Stimulated activated effector memory CD8-positive, alpha-beta T cell treated with anti-CD3 and anti-CD28 coated beads, Interleukin-12 subunit alpha, Interleukin-12 subunit beta, amount 100 ng/mL, for 72 hours (primary cell): ENCODE measurements at regions not wholly inside any gene's neighbourhood (a gene's known extent, or its start where the extent isn't known, plus 50 kb on each side); places are given as distances from the start of the nearest gene placed in this dataset.

Experiments
- ATAC-seq: fragments of 150-1000 bp; cut with Tn5 transposase; 2 replicates; pipeline ENCODE4 v1.10.0; 2021
- DNase-seq, 2 donors: peaks; one replicate each; pipeline ENCODE4 v3.0.0; 2021 to 2022; ENCODE audit warnings: low spot score in 2 of 2
- H3K27ac Mint-ChIP-seq: one replicate; pipeline ENCODE4 v1.8.0; 2022; ENCODE audit warnings: mild to moderate bottlenecking, mixed read lengths
- H3K36me3 Mint-ChIP-seq: one replicate; pipeline ENCODE4 v1.8.0; 2022; ENCODE audit warnings: mild to moderate bottlenecking, mixed read lengths
- H3K4me1 Mint-ChIP-seq: one replicate; pipeline ENCODE4 v1.8.0; 2022; ENCODE audit warnings: mixed read lengths
- H3K4me3 Mint-ChIP-seq: one replicate; pipeline ENCODE4 v1.8.0; 2022; ENCODE audit warnings: mild to moderate bottlenecking, mixed read lengths
- H3K9me3 Mint-ChIP-seq: one replicate; pipeline ENCODE4 v1.8.0; 2022; ENCODE audit warnings: mixed read lengths

DNA sequence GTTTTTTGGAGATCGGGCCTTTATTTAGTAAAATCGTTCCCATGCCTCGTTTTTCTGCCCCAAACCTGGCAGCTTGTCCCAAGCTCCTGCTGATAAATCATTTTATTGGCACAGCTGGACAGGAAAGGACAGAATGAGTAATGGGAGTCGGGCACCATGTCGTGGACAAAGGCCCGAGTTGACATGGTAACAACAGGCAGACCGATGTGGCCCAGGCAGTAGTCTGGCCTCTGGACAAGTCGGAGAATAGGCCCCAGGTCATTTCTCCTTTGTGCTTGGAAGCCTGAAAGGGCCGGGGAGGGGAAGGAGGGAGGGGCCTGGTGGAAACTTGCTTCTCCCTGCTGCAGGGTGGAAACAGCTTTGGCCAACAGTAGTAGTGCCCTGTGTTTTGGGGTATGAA, 234.9 kb downstream of the SUDS3 start:
- H3K9me3 Mint-ChIP-seq, result peaks cover 13% of the 10 kb centered on the region
- DNase-seq (no peak), ATAC-seq (no peak)
- H3K36me3 Mint-ChIP-seq, result no peaks in the 10 kb centered on the region
- no peak overlapping the region for H3K27ac Mint-ChIP-seq
- H3K4me1 Mint-ChIP-seq, result no peaks in the 10 kb centered on the region
- H3K4me3 Mint-ChIP-seq, result no peak overlapping the region

DNA sequence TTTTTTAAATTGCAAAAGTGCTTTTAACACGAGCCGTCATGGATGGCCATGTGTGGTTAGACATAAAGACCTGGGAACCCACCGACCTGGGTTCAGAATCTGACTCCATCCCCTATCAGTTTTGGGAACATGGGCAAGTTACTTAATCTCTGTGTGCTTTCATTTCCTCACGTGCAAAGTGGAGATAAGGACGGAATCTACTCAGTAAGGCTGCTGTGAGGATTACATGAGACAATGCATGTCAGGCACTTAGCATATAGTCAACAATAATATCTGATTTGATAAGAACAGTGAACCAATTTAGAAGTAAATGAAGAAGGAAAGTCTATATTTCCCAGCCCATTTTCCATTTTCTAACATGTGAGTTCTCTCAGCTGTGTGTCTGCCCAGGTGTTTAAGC, 235.4 kb downstream of the SUDS3 start:
- DNase-seq (no peak), ATAC-seq (no peak)
- H3K4me1 Mint-ChIP-seq, result no peaks in the 10 kb centered on the region
- no peak overlapping the region for H3K27ac Mint-ChIP-seq
- no peak overlapping the region for H3K4me3 Mint-ChIP-seq
- H3K9me3 Mint-ChIP-seq, result peaks cover 13% of the 10 kb centered on the region
- H3K36me3 Mint-ChIP-seq, result no peaks in the 10 kb centered on the region

DNA sequence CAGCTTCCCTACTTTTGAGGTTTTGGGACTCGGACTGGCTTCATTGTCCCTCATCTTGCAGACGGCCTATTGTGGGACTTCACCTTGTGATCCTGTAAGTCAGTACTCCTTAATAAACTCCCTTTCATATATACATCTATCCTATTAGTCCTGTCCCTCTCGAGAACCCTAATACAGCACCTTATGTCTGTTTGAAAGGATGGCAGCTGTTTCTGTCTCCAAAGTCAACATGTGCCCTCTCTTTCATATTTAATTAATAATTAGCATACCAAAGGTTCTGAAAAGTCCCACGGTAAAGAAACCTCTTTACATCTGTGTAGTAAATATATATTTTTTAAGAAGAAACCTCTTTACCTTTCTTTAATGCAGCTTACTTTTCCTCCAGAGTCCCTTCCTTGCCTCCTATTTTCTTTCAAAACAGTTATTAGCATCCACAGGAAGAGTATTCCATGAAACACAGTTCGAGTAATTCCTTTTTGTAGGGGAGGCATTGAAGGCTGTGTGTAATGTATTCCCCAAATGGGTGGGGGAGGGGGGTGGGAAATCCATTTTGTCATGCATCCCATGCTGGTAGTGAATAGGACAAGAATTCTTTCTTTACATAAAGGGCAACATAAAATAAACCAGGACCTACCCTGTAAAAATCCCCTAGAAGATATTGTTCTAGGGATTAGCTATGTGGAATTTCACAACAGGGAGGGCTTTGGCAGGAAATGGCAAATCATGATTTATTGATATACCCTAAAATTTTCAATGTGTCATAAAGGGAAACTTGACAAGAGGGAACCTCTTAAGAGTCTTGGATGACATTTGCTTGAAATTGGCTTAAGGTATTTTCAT, 241.5 kb downstream of the SUDS3 start:
- no peak for DNase-seq
- H3K9me3 Mint-ChIP-seq, result peaks cover 7% of the 10 kb centered on the region
- no peak for ATAC-seq
- H3K27ac Mint-ChIP-seq, result no peak overlapping the region
- H3K36me3 Mint-ChIP-seq, result no peaks in the 10 kb centered on the region
- no peak overlapping the region for H3K4me3 Mint-ChIP-seq
- H3K4me1 Mint-ChIP-seq, result no peaks in the 10 kb centered on the region

DNA sequence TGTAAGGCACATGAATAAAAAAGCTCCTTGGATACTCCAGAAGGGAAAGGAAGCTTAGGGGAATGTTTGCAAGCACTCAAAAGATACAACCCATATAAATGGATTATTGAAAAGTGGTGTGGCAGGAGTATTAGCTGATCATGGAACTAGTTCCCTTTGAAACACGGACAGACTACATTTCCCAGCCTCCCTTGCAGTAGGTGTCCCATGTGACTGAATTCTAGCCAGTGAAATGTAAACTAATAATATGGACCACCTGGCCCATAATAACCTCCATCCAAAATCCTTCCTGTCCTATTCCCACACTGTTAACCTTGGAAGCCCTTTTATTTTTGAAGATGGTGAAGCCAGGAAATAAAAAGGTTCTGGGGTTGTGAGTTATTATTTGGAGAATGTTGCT, 242.3 kb downstream of the SUDS3 start:
- Mint-ChIP-seq H3K4me1 (no peaks in the 10 kb centered on the region), H3K27ac (no peak overlapping the region), H3K36me3 (no peaks in the 10 kb centered on the region), H3K9me3 (peaks cover 7% of the 10 kb centered on the region), H3K4me3 (no peak overlapping the region)
- ATAC-seq (no peak), DNase-seq (no peak)

DNA sequence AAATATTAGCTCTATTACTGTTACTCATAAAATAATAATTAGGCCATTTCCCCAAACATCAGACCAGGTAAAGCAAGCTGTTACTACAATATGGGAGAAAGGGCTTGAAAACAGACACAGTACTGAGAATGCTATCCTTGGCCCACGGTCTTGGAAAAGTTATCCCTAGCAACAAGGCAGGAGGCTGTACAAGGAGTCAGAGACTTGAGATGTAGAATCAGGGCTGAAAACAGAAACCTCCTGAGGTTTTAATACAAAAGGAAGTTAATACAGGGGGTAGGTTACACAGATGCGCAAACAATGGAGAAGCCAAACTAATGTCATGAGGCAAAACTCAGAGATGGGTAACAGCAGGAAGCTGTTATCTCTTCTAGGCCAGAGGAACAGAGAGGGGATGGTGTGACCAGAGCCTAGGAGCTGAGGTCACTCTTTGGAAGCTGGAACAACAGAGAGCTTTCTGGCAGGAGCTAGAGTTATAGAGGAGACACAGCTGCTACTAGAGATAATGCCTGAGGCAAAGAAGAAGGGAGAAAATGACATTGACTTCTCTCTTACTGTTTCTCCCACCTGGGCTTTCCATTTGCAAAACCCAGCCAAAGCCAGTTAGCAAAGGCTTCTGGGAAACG, 248.8 kb downstream of the SUDS3 start:
- peaks cover 6% of the 10 kb centered on the region for H3K9me3 Mint-ChIP-seq
- H3K4me1 Mint-ChIP-seq, result no peaks in the 10 kb centered on the region
- H3K27ac Mint-ChIP-seq, result no peak overlapping the region
- H3K4me3 Mint-ChIP-seq, result no peak overlapping the region
- ATAC-seq, result no peak
- H3K36me3 Mint-ChIP-seq, result no peaks in the 10 kb centered on the region
- no peak for DNase-seq

DNA sequence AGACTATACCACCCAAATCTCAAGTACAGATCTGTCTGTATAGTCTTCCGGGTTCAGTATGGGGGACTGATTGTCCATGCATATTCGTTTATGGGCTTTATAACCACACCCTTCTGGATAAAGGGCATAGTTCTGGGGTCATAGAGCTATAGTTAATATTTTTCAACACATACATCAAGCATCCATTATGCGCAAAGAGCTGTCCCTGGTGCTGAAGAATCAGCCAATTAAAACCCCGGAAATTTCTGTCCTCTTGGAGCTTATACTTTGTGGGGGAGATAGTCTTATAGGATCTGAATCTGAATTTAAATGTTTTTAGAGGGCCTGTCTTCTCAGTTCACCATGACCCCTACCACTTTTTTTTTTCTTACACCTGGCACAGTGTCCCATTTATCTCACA, 256.7 kb downstream of the SUDS3 start:
- DNase-seq, result no peak
- Mint-ChIP-seq H3K4me1 (no peaks in the 10 kb centered on the region), H3K9me3 (no peaks in the 10 kb centered on the region), H3K27ac (no peak overlapping the region), H3K36me3 (no peaks in the 10 kb centered on the region), H3K4me3 (no peak overlapping the region)
- no peak for ATAC-seq

DNA sequence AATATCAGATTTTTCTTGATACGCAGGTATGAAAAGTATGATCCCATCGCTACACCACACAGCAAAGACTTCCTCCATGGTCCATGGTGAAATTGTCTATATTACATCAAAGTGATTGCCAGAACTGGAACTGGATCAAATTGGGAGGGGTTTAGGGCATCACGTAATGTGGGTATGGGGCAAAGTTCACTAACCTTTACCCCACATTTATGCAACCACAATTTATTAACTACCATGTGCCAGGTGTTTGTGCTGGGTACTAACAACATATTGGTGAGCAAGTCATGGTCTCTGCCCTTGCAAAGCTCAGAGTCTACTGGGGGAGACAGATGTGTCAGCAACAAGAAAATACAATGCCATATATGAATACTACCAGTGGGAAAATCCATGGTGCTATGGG, 258.9 kb downstream of the SUDS3 start:
- no peak overlapping the region for H3K4me3 Mint-ChIP-seq
- no peaks in the 10 kb centered on the region for H3K9me3 Mint-ChIP-seq
- ATAC-seq (no peak), DNase-seq (no peak)
- no peaks in the 10 kb centered on the region for H3K4me1 Mint-ChIP-seq
- H3K27ac Mint-ChIP-seq, result no peak overlapping the region
- no peaks in the 10 kb centered on the region for H3K36me3 Mint-ChIP-seq

DNA sequence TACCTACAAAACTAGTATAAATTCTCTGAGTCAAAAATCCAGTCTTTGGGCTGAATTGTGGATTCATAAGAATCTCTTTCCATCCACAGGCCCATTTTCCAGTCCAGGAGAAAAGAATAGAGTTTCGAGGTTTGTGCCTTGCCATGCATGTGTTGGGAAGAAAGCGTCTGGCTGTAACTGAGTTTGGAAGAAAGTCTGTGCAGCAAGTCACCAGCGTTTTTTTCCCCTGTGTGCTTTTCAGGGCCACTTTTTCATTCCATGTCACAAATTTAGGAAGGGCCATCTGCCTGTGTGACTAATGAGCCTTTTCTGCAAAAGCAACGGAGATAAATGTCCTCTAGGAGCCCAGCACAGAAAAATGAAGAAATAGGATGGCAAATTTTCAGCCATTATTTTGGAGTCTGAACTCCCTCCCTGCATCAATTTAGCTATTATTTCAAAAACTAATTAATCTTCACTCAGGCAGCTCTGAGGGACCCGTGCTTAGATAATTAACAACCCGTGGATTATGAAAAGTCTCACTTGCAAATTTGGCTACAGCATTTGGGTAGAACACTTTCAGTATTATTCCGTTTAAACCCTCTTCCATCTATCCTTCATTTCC, 261.5 kb downstream of the SUDS3 start:
- DNase-seq (no peak), ATAC-seq (no peak)
- Mint-ChIP-seq H3K9me3 (no peaks in the 10 kb centered on the region), H3K4me1 (no peaks in the 10 kb centered on the region), H3K27ac (no peak overlapping the region), H3K36me3 (no peaks in the 10 kb centered on the region), H3K4me3 (no peak overlapping the region)

DNA sequence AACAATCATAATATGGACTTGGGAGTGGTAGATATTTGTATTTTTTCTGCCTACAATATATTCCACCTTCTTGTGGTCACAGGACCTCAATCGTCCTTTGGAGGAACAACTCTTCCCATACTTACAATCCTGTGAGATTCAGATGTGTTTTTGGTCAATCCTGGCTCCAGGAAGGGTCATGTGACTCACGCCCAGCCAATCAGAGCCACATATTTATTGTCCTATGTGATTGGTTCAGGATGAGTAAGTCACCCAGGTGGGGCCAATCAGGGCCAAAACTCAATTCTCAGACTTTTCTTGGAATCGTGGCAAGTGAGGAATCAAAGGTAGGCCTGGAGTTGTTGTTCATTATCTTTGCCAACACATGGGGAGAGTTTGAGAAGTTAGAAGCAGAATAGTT, 264.9 kb downstream of the SUDS3 start:
- no peaks in the 10 kb centered on the region for H3K9me3 Mint-ChIP-seq
- ATAC-seq, result no peak
- no peaks in the 10 kb centered on the region for H3K4me1 Mint-ChIP-seq
- H3K4me3 Mint-ChIP-seq, result no peak overlapping the region
- no peaks in the 10 kb centered on the region for H3K36me3 Mint-ChIP-seq
- DNase-seq, result no peak
- H3K27ac Mint-ChIP-seq, result no peak overlapping the region

DNA sequence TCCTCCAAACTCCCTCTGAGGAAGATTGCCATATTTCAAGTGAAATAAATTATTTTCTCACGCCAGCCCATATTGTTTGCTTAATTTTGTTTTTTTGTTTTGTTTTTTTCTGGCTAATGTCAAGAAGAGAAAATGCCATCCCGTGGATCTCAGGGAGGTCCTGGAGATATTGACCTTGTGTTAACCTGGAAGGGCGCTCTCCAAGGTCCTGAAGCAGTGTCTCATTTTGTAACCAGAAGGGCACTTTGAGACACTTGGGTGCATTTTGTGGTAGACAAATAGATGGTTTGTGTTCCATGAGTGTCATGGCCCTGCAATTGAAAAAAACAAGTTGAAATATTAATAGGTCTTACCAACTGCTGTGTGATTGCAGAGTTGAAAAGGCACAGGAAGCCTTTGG, 268.9 kb downstream of the SUDS3 start:
- Mint-ChIP-seq H3K4me3 (no peak overlapping the region), H3K4me1 (no peaks in the 10 kb centered on the region), H3K27ac (no peak overlapping the region), H3K36me3 (no peaks in the 10 kb centered on the region), H3K9me3 (no peaks in the 10 kb centered on the region)
- ATAC-seq, result no peak
- DNase-seq, result no peak

DNA sequence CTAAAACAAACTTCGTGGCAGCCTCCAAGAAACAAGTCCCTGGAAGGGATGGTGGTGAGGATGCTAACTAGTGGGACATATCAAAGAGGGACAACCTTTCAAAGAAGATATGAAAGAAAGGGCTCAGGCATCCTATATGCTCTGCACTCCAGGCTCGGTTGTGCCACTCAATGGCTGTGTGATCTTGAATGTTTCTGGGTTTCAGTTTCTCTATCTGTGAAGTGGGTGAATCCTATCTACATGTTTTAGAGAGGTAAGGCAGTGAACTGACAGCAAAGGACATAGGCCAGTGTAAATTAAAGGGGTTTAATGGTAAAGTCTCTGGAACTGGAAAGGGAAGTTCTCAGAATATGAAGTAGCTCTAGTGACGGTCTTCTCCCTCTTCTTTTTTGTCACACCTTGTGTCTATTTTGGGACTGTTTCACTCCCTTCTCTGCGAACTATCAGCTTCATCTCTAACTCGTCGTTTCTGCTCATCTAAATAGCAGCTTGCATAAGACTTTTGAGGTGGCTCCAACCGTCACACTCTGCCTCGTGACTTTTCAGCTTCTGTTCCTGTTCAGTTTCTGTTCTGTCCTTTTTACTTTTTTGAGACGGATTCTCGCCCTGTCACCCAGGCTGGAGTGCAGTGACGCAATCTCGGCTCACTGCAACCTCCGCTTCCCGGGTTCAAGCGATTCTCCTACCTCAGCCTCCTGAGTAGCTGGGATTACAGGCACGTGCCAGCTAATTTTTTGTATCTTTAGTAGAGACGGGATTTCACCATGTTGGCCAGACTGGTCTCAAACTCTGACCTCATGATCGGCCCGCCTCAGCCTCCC, 273.6 kb downstream of the SUDS3 start:
- DNase-seq (no peak), ATAC-seq (no peak)
- Mint-ChIP-seq H3K4me3 (no peak overlapping the region), H3K36me3 (no peaks in the 10 kb centered on the region), H3K9me3 (peaks cover 6% of the 10 kb centered on the region), H3K27ac (no peak overlapping the region), H3K4me1 (no peaks in the 10 kb centered on the region)

DNA sequence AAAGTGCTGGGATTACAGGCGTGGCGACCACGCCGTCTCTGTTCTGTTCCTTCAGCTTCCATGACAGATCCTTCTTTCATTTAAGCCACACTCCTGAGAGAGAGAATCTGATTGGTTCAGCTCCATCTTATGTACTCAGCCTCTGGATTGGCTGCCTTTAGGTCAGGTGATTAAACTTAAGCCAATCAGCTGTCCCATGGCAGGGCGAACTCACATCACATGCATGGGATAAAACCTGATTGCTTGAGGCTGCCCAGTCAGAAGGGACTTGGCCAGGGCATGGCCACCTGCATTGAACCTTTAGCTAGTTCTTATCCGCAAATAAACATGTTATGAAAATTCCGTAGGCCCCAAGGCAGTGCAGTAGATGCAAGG, 274.2 kb downstream of the SUDS3 start:
- Mint-ChIP-seq H3K4me3 (no peak overlapping the region), H3K36me3 (no peaks in the 10 kb centered on the region), H3K27ac (no peak overlapping the region), H3K4me1 (no peaks in the 10 kb centered on the region), H3K9me3 (peaks cover 6% of the 10 kb centered on the region)
- ATAC-seq (no peak), DNase-seq (no peak)

DNA sequence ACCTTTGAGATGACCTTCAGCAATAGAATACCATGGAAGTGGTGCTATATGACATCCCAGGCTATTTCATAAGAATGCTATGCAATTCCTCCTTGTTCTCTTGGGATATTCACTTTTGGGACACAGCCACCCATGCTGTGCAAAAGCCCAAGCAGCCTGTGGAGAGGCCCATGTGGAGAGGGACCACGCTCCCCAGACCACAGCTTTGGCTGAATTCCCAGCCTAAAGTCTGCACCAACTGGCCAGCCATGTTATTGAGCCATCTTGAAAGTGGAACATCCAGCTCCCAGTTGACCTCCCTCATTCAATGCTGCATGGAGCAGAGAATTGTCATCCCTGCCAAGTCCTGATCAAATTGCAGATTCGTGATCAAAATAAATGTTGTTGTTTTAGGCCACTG, 275.1 kb downstream of the SUDS3 start:
- no peaks in the 10 kb centered on the region for H3K4me1 Mint-ChIP-seq
- ATAC-seq (no peak), DNase-seq (no peak)
- no peaks in the 10 kb centered on the region for H3K36me3 Mint-ChIP-seq
- peaks cover 6% of the 10 kb centered on the region for H3K9me3 Mint-ChIP-seq
- no peak overlapping the region for H3K4me3 Mint-ChIP-seq
- no peak overlapping the region for H3K27ac Mint-ChIP-seq

DNA sequence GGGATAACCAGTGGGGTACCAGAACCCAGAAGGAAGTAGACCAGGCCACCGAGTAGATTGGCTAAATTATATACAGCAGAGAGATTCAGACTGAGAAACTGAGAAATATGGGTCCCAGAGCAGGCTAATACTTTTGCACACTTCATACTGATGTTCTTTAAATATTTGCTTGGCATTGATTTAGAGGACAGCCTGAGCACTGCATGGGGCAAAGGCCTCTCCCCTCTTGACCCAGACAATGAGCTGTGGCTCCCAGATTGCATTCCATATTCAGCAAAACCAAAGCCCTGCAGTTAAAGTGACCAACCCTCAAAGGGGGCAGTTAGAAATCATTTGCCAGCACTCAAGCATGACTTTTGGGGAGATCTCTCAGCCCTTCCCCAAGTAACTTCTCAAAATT, 279.2 kb downstream of the SUDS3 start:
- ATAC-seq (no peak), DNase-seq (no peak)
- no peak overlapping the region for H3K27ac Mint-ChIP-seq
- H3K4me1 Mint-ChIP-seq, result no peaks in the 10 kb centered on the region
- H3K9me3 Mint-ChIP-seq, result peaks cover 6% of the 10 kb centered on the region
- no peaks in the 10 kb centered on the region for H3K36me3 Mint-ChIP-seq
- H3K4me3 Mint-ChIP-seq, result no peak overlapping the region

DNA sequence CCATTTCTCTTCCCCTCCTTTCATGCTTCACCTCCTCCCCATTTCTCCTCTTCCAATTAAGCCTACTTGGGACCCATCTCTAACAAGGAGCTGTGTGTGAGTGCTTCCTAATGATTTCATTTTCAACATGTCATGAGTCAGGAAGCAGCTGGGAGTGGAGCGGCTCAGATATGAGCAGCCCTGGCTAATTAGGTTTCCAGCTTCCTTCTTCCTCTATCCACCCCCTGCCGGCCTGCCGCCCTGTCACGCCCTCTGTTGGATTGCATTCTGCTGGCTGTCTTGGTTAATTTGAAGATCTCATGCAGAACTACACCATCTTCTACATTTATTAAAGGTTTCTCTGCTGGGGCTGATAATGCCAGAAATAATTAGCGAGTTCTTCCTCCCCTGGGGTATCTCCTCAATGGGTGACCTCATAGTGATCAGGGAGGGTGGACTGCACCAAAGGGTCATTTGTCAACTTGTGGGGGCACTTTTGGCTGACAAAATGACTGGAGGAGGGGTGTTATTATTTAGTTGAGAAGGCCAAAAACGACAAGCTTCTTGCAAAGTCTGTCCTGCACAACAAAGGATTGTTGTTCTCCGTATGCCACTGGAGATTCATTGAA, 300.9 kb upstream of the SRRM4 start:
- H3K27ac Mint-ChIP-seq, result no peak overlapping the region
- DNase-seq (no peak), ATAC-seq (no peak)
- no peaks in the 10 kb centered on the region for H3K4me1 Mint-ChIP-seq
- no peaks in the 10 kb centered on the region for H3K36me3 Mint-ChIP-seq
- no peak overlapping the region for H3K4me3 Mint-ChIP-seq
- peaks cover 18% of the 10 kb centered on the region for H3K9me3 Mint-ChIP-seq
